Hepatocyte (in vitro differentiated cells): ENCODE measurements at regions not wholly inside any gene's neighbourhood (a gene's known extent, or its start where the extent isn't known, plus 50 kb on each side); places are given as distances from the start of the nearest gene placed in this dataset.

Experiments
- EZH2 ChIP-seq: fragments of 200-600 bp; sonication (generic); IDR thresholded peaks from 2 replicates; pipeline ENCODE4 v1.6.1; 2016; ENCODE audit warnings: antibody characterized with exemption, mild to moderate bottlenecking, borderline replicate concordance
- TF ChIP-seq, protein P1 (sequence below): fragments of 200-600 bp; sonication (generic); IDR thresholded peaks from 2 replicates; pipeline ENCODE4 v1.5.1; 2016; ENCODE audit warnings: antibody characterized with exemption, mild to moderate bottlenecking; ENCODE audit not compliant: poor library complexity

GRCh38 chr4:162945713-162946112 lies 221.0 kb downstream of the NAF1 start:
- TF ChIP-seq, protein P1, sequence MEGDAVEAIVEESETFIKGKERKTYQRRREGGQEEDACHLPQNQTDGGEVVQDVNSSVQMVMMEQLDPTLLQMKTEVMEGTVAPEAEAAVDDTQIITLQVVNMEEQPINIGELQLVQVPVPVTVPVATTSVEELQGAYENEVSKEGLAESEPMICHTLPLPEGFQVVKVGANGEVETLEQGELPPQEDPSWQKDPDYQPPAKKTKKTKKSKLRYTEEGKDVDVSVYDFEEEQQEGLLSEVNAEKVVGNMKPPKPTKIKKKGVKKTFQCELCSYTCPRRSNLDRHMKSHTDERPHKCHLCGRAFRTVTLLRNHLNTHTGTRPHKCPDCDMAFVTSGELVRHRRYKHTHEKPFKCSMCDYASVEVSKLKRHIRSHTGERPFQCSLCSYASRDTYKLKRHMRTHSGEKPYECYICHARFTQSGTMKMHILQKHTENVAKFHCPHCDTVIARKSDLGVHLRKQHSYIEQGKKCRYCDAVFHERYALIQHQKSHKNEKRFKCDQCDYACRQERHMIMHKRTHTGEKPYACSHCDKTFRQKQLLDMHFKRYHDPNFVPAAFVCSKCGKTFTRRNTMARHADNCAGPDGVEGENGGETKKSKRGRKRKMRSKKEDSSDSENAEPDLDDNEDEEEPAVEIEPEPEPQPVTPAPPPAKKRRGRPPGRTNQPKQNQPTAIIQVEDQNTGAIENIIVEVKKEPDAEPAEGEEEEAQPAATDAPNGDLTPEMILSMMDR = no peak
- no peak for TF ChIP-seq EZH2
